ENCODE measurements at regions not wholly inside any gene's neighbourhood (a gene's known extent, or its start where the extent isn't known, plus 50 kb on each side); places are given as distances from the start of the nearest gene placed in this dataset.
"Not testable (repeated sequence)": the region's sequence is repeated elsewhere in the genome, so short reads cannot be mapped to it uniquely, and the experiment has no call there.

DNA sequence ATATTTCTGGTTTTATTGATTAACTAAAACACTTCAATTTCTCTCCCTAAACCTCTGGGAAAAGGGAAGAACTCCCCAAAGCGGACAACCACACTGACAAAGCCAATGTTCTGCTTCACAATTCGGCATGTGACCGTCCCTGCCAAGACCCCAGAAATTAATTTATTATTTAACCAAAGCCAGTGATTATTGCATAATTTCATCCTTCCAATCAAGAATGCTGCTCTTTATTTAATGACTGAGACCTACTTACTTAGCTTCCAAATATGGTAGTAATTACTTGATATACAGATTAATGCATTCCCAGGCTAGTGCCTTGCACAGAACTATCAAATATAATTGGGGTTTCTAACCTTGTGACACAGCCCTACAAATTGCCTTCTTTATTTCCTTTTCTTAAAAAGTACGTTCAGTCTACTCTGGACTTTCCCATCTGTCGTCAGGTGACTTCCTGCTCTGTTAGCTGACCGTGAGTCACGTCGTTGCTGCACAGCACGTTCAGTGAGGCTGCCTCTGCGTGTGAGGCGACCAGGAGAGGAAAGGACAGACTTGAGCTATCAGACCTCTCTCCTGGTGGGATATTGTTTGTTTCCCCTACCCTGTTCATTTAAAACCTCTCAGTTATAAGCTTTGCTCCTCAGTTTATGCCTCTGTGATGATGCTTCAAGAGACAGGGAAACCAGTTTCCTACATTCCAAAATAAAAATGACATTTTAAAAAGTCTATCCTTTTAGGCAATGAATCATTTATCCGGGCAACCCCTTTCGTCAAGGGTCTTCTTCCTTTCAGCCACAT, 55.7 kb upstream of the TNFAIP3 start:
- DNase-seq, result peak; percentile 88

DNA sequence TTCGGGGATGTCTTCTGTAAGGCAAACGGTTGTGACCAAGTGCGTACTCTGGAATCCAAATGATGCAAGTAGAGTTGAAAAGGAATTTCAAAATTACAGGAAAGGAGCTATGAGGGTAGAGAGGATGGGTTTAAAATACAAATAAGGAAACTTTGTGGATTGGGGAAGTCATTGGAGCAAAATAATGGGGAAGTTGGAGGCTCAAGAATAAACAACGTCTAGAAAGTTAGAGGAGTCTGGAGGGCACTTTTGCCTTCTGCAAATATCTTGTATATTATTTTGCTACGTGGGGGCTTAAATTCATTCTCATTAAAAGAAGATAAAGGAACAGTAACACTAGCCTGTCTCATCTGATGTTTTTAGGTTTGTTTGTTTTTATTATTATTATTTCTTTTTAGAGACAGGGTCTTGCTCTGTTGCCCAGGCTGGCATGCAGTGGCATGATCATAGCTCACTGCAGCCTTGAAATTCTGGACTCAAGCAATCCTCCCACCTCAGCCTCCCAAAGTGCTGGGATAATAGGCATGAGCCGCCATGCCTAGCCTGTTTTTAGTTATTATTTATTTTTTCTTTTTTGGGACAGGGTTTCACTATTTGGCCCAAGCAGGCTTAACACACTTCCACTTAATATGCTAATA, 55.0 kb upstream of the TNFAIP3 start:
- no peak for DNase-seq

DNA sequence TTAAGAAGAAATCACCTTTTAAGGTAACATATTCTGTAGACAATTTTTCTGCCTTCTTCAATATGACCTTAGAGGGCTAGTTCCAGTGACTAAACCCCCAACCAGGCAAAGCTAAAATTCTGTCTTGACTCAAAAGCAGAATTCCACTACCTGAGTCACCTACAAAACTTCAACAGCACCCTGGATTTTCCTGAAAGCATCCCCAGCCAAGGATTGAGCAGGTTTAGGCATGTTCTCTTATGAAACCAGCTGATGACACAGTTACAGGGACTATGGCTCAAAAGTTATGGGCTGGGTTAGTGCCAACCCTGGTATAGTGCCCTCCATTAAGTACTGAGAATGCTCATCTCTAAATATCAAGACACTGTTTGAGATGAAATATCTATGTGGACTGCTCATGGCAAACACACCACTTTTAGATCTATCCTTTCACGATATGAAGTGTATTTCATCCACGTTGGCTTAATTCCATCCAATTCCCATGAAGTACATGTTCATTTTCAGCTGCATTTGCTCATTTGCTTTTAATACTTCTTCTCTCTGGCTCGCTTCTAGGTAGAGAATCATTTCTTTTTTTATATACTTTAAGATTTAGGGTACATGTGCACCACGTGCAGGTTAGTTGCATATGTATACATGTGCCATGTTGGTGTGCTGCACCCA, 53.6 kb upstream of the TNFAIP3 start:
- no peak for DNase-seq

GRCh38 chr6:137814030-137814429, 53.0 kb upstream of the TNFAIP3 start:
- DNase-seq, result not testable (repeated sequence)

DNA sequence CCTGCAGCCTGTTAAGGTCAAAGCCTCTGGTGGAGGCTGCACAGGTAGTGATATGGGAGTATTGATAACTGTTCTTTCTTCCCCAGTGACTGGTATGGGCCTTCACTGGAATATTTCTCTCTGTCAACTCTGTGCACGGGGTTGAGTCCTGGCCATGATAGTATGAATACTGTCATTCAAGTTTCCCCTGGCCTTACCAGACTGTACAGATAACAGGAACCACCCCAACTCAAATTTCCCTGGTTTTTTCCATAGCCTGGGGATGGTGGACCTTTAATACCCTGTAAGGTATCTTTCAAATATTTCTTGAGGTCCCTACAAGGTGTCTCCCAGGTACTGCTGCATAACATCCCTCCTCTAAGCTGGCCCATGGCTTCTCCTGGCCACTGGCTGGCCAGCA, 51.4 kb upstream of the TNFAIP3 start:
- DNase-seq, result no peak

- no peak for DNase-seq
Observed at GRCh38 chr6:137816133-137816579, 50.9 kb upstream of the TNFAIP3 start.

- DNase-seq, result no peak
Observed at GRCh38 chr6:137816688-137817618, 50.1 kb upstream of the TNFAIP3 start.

Data from stimulated activated CD4-positive, alpha-beta T cell treated with anti-CD3 and anti-CD28 coated beads, Interleukin-1b, Interleukin-23, amount 100 ng/mL, for 48 hours (primary cell).